GM19438 (cell line): ENCODE measurements at regions not wholly inside any gene's neighbourhood (a gene's known extent, or its start where the extent isn't known, plus 50 kb on each side); places are given as distances from the start of the nearest gene placed in this dataset.
"Not testable (repeated sequence)": the region's sequence is repeated elsewhere in the genome, so short reads cannot be mapped to it uniquely, and the experiment has no call there.

ENCODE experiments used
- ATAC-seq: cut with Tn5 transposase; IDR thresholded peaks from one replicate; pipeline ENCODE4 v1.9.1; 2021; ENCODE audit warnings: low read depth; ENCODE audit not compliant: unreplicated experiment

DNA sequence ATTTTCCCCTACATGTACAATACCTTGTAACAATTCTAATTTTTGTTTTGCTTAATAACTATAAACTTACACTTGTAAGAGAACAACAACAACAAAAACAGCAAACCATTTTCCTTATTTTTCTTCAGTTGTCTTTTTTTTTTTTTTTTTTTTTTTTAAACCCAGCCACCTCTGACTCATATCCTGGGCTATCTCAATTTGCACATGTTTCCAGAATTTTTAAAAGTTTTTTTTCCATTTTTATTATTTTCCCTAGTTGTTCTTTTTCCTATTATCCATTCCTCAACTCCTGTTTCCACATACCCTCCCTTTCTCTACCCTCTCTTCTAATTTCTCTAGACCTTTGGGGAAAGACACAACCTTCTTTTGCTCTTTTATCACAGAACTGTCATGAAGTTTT is 112.5 kb downstream of the EFEMP1 start:
- no peak for ATAC-seq

DNA sequence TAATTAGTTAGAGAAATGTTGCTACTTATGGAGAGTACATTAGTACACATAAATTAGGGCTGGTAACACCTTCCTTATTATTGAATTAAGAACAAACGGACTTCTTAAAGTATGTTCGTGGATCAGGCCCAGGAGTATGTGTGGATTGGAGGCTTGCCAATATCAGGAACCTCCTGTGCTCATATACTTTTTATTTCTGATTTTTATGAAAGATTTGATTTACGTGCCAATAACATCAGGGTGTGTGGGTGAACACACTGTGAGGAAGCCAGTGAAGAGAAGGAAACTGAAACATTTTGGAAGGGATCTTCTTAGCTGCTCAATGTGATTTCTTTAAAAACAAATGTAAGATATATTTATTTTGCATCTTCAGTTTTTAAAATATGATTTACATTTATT is 113.0 kb downstream of the EFEMP1 start:
- ATAC-seq, result no peak

GRCh38 chr2:55809875-55810621 is 113.5 kb downstream of the EFEMP1 start:
- ATAC-seq, result no peak

DNA sequence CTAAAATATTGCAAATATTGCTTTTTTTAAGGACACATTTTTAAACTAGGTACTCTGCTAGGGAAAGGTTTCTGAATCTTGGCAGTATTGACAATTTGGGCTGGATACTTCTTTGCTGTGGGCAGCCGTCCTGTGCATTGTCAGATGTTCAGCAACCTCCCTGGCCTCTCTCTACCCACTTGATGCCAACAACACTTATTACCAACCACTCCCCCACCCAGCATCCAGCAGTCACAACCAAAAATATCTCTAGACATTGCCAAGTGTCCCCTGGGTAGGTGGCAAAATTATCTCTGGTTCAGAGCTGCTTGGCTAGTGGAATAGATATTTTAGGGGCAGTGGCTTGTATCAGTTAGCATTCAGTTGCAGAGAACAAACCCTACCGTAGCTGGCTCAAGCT is 114.3 kb upstream of the PNPT1 start:
- ATAC-seq, result no peak

DNA sequence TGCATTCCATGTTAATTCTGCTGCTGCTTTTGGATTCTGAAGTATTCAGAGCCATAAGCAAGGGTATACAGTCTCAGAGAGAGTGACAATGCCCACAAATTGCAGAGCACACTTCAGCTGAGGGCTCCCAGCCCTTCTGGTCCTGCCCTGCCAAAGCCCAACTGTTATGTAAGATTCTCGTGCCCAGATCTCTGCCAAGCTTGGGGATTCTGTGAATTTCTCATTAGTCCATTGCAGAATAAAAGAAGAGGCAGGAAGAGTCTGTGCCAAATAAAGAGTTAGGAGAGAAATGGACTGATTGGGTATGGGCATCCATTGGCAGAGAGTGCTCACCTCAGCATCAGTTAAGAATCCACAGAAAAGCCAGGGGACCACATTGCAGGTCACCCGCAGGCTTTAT is 112.0 kb upstream of the PNPT1 start:
- no peak for ATAC-seq

DNA sequence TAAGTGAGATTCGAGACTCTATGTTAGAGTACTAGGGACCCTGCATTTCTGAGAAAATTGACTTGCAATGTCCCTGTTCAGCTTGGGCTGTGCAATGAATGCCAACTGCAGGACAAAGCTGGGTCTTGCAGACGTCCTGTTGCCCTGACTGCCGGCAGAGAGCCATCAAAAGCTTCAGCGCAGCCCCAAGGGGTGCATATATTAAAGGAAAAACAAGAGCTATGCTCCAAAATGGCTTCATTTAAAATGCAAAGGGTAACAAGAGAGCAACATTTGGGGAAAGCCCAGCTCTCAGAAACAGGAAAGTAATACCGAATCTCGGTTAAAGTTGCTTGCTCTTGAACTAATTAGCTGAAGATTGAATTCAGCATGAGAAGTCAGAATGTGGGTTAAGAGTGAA is 110.9 kb upstream of the PNPT1 start:
- no peak for ATAC-seq

GRCh38 chr2:55802067-55802466 is 108.4 kb upstream of the PNPT1 start:
- no peak for ATAC-seq

DNA sequence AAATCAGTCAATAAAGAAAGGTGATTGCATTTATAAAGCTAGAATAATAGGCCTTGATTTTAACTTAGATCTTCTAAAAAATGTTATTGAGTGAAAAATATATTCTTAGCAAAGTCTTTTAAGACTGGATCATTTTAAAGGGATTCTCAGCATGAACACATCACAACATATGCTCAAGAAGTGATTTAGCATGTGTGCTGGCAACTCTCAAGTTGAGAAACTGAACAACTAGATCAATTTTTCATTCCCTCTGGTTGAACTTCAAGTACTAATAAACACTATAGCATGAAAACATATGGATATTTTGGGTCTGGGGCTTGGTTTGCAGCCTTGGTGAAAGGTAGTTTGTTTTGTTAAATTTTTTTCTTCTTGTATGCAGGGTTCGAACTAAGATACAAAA is 107.8 kb upstream of the PNPT1 start:
- no peak for ATAC-seq

DNA sequence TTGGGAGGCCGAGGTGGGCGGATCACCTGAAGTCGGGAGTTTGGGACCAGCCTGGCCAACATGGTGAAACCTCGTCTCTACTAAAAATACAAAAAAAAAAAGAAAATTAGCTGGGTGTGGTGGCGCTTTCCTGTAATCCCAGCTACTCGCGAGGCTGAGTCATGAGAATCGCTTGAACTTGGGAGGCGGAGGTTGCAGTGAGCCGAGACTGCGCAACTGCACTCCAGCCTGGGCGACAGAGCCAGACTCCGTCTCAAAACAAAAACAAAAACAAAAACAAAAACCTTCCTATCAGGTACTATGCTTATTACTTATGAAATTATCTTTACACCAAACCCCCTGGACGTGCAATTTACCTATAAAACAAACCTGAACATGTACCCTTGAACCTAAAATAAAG is 106.0 kb upstream of the PNPT1 start:
- ATAC-seq, result not testable (repeated sequence)

DNA sequence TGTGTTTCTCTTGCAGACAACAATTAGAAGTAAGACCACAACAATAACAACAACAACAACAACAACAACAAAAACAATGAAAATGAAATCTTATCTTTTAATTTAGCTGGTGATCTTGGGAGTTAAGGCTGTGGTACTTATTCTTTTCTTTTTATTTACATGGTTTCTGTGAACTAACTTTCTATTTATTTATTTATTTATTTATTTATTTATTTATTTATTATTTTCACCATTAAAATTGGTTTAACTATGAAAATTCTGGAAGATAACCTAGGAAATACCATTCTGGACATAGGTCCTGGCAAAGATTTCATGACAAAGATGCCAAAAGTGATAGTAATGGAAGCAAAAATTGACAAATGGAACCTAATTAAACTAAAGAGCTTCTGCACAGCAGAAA is 102.5 kb upstream of the PNPT1 start:
- ATAC-seq, result no peak

DNA sequence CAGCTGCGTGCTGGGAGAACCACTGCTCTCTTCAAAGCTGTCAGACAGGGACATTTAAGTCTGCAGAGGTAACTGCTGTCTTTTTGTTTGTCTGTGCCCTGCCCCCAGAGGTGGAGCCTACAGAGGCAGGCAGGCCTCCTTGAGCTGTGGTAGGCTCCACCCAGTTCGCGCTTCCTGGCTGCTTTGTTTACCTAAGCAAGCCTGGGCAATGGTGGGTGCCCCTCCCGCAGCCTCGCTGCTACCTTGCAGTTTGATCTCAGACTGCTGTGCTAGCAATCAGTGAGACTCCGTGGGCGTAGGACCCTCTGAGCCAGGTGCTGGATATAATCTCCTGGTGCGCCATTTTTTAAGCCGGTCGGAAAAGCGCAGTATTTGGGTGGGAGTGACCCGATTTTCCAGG is 100.0 kb upstream of the PNPT1 start:
- ATAC-seq, result not testable (repeated sequence)

DNA sequence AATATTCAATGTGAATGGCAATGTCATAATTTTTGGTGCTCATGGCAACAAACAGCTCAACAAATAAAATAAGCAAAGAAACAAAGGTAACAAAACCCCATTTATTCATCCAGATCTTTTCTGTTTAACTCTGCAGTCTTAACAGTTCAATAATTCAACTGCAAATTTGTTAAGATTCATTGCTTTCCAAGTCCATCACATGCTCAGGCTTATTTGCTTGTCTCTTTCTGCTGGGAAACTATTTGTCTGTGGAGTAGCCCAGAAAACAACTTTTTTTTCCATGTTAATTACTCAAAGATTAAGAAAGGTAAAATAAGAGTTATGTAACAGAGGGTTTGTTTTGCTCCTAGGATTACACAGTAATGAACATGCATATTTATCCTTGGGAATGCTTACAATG is 92.6 kb upstream of the PNPT1 start:
- ATAC-seq, result no peak

DNA sequence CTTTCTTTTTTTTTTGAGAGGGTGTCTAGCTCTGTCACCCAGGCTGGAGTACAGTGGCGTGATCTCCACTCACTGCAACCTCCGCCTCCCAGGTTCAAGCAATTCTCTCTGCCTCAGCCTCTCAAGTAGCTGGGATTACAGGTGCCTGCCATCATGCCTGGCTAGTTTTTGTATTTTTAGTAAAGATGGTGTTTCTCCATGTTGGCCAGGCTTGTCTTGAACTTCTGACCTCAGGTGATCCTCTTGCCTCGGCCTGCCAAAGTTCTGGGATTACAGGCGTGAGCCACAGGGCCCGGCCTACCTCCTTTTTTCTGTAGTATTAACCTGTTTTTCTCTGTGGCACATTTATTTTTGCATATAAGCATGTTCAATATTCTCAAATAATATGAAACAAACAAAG is 90.1 kb upstream of the PNPT1 start:
- not testable (repeated sequence) for ATAC-seq

GRCh38 chr2:55782528-55783173 is 89.0 kb upstream of the PNPT1 start:
- ATAC-seq, result peak; percentile 48

DNA sequence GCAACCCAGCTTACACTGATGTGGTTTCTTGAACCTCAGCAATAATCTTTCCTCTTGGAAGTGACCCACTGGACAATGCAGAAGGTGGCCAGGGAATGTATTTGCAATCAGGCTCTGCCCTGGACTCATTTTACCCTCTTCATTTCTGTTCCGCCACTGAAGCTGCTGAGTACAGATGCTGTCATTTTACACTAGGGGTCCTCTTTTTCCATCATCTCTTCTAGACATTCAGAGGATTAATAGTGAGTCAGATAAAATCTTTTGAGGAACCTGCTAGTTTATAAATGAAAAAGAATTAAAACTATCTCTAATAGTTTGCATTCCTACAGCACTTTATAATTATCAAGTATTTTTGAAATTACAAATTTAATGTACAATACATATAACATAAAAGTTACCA is 87.9 kb upstream of the PNPT1 start:
- no peak for ATAC-seq

GRCh38 chr2:55780697-55781096 is 87.1 kb upstream of the PNPT1 start:
- ATAC-seq, result no peak

DNA sequence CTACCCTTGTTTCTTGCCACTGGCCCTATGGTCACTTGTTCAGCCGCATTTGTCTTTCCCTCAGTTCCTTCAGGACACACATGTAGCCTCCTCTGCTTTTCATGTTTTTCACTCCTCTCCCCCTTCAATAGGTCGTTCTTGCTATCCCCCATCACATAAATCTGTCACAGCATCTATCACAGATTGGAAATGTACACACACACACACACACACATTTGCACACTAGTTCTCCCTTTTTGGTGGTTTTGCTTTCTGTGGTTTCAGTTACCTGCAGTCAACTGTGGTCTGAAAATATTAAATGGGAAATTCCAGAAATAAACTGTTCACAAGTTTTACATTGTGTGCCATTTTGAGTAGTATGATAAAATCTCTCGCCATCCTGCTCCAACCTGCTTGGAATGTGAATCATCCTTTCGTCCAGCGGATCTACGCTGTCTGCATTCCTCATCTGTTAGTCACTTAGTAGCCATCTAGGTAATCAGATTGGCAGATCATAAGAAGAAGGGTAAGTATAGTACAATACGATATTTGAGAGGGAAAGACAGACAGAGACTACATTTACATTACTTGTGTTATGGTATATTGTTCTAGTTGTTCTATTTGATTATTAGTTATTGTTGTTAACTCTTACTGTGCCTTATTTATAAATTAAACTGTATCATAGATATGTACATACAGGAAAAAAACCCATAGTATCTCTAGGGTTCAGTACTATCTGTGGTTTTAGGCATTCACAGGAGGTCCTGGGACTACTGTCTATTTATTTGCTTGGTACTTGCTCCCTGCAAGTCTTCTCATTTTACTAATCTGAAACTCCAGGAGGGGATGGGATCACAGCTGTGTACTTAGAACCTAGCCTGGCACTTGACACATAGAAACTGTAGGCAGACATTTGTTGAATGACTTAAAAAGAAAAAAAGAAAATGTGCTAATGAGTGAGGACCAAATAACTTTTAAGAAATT is 86.1 kb upstream of the PNPT1 start:
- ATAC-seq, result no peak

DNA sequence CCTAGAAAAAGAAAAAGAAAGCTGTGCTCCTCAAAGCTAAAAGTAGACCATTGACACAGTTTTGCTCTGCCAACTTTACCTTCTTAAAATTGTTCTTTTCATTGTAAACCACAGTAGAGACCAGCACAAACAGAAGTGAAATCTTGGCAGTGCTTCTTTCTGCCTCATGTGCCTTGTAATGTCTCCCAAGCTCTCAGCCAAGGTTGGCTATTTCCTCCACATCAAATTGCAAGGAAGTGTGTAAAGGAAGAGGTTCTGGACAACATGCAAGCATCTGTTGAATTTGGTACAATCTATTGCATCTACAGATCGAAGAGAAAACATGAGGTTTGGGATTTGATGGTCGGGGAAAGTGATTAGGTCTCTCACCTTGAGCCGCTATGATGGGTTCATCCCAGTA is 83.3 kb upstream of the PNPT1 start:
- ATAC-seq, result no peak

DNA sequence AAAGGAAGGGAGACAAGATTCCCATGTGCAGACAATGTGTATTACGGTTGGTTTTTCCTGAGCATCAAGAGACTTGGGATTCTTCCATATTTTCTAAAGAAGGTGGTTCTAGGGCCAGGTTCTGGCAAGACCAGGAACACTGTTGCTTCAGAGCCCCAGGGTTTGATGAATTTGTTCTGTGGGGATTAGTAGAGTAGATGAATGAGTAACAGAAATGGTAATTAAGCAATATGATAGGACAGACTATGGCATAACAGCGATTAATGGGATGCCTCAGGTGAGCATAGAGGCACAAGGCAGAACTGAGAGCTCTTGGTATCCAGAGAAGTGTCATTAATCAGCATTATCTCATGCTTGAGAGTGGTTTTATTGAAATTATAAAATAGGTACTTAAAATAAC is 82.8 kb upstream of the PNPT1 start:
- ATAC-seq, result no peak

- ATAC-seq, result no peak
Measured at GRCh38 chr2:55775828-55776227, 82.2 kb upstream of the PNPT1 start.

- not testable (repeated sequence) for ATAC-seq
Measured at GRCh38 chr2:55773651-55774050, 80.0 kb upstream of the PNPT1 start.
